Keratinocyte (primary cell): ENCODE measurements at regions not wholly inside any gene's neighbourhood (a gene's known extent, or its start where the extent isn't known, plus 50 kb on each side); places are given as distances from the start of the nearest gene placed in this dataset.

Source experiments
- CTCF ChIP-seq, 3 experiments: IDR thresholded peaks in 1 of 3; conservative IDR thresholded peaks in 1 of 3; optimal IDR thresholded peaks in 1 of 3; 2 replicates in 2 of 3; 3 replicates in 1 of 3; pipeline versions ENCODE3 to v1.5.1; 2011; ENCODE audit warnings: low read length in 3 of 3, mild to moderate bottlenecking in 3 of 3, moderate library complexity in 2 of 3, control low read depth in 1 of 3, inconsistent platforms in 1 of 3; ENCODE audit not compliant: insufficient read depth in 2 of 3; ENCODE audit errors: extremely low read depth in 1 of 3
- EZH2 ChIP-seq: IDR thresholded peaks from one replicate; pipeline ENCODE4 v1.6.1; 2012; ENCODE audit warnings: inconsistent platforms, mild to moderate bottlenecking, low read length, moderate library complexity

GRCh38 chr14:80047761-80048160 is 163.5 kb downstream of the DIO2 start:
- TF ChIP-seq CTCF (optimal IDR thresholded peaks at IDR 0.05 in 1 of 3, IDR thresholded peaks at IDR 0.05 in 1 of 3, conservative IDR thresholded peaks at IDR 0.05 in 1 of 3; ENCODE audit: extremely low read depth in 1 of 3, insufficient read depth in 2 of 3, low read length in 3 of 3) (no peak), EZH2 (no peak)
